Activated B cell treated with CpG ODN at 0.5 μM for 24 hours (primary cell): ENCODE measurements at regions not wholly inside any gene's neighbourhood (a gene's known extent, or its start where the extent isn't known, plus 50 kb on each side); places are given as distances from the start of the nearest gene placed in this dataset.

Experiments
- ATAC-seq: fragments of 200-7000 bp; cut with Tn5 transposase; one replicate; pipeline ENCODE4 v1.10.0; 2021; ENCODE audit warnings: low read depth, mild to moderate bottlenecking, moderate library complexity
- CTCF ChIA-PET: fragments of 350-600 bp; sonication (Branson Sonifier 250); formaldehyde crosslinking; loops from one replicate; lab custom pipeline; 2021; ENCODE audit warnings: antibody characterized with exemption; lab: Charles Lee
- POLR2A ChIA-PET: fragments of 350-600 bp; sonication (Branson Sonifier 250); formaldehyde crosslinking; loops from one replicate; lab custom pipeline; 2021; ENCODE audit warnings: antibody characterized with exemption; lab: Charles Lee
- DNase-seq: peaks from one replicate; pipeline ENCODE4 v3.0.0; 2022
- H3K27ac Mint-ChIP-seq: one replicate; pipeline ENCODE4 v1.8.0; 2020; ENCODE audit warnings: mixed read lengths
- H3K27me3 Mint-ChIP-seq: one replicate; pipeline ENCODE4 v1.8.0; 2021; ENCODE audit warnings: mixed read lengths
- H3K36me3 Mint-ChIP-seq: one replicate; pipeline ENCODE4 v1.8.0; 2021; ENCODE audit warnings: low read depth, mixed read lengths
- H3K4me1 Mint-ChIP-seq: one replicate; pipeline ENCODE4 v1.8.0; 2021; ENCODE audit warnings: mixed read lengths
- H3K4me3 Mint-ChIP-seq: one replicate; pipeline ENCODE4 v1.8.0; 2020; ENCODE audit warnings: mild to moderate bottlenecking, mixed read lengths
- H3K9me3 Mint-ChIP-seq: one replicate; pipeline ENCODE4 v1.8.0; 2020; ENCODE audit warnings: mixed read lengths
- intact Hi-C: fragments of 100-400 bp; cut with micrococcal nuclease; formaldehyde crosslinking; loops from one replicate; pipeline ENCODE4 v1.15.1; 2024
- TF ChIP-seq, protein P1 (sequence below): fragments of 200-600 bp; IDR thresholded peaks from one replicate; pipeline ENCODE4 v1.8.0; 2022; ENCODE audit warnings: antibody characterized with exemption, mild to moderate bottlenecking

DNA sequence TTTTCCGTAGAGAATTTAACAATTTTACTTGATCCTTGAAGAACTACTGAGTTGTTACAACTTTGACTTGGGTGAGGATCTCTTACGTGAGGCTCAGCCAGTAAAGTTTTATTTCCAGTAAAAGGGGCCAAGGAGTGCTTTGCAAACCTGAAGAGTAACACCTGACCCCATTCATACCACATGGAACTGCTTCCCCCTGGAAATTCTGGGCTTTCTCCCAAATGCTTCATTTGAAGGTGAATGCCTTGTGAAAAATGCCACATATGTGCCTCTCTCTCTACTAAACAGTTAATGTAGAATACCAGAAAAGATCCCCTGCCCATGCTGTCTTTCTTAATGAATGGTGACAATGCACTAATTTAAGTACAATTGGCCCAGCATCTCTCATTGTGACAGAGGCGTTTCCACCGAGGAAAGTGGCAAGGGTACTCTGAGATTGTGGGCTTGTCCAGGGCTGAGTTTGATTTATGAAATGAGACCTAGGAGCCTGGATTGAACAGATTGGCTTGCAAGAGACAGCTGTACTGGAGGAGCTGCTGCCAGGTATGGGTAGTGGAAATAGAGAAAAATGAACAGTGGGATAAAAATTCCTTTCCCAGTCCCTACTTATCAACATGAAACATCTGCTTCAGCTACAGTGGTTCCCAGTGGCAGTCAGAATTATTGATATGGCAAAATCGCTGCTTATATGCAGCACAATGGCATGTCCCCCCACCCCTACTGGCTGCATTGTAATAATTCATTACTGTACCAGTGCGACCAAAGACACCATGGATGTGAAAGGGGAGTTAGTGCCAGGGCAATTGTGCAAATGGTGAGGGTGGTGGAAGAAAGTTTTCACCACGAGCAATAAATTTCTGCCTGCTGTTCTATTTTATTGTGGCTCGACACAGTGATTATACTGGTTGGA lies 843.7 kb upstream of the WWC1 start:
- H3K4me3 Mint-ChIP-seq, result no peak overlapping the region
- ChIA-PET POLR2A (no interaction called here), CTCF (no interaction called here)
- H3K4me1 Mint-ChIP-seq, result no peaks in the 10 kb centered on the region
- H3K9me3 Mint-ChIP-seq, result peaks cover 6% of the 10 kb centered on the region
- TF ChIP-seq, protein P1, sequence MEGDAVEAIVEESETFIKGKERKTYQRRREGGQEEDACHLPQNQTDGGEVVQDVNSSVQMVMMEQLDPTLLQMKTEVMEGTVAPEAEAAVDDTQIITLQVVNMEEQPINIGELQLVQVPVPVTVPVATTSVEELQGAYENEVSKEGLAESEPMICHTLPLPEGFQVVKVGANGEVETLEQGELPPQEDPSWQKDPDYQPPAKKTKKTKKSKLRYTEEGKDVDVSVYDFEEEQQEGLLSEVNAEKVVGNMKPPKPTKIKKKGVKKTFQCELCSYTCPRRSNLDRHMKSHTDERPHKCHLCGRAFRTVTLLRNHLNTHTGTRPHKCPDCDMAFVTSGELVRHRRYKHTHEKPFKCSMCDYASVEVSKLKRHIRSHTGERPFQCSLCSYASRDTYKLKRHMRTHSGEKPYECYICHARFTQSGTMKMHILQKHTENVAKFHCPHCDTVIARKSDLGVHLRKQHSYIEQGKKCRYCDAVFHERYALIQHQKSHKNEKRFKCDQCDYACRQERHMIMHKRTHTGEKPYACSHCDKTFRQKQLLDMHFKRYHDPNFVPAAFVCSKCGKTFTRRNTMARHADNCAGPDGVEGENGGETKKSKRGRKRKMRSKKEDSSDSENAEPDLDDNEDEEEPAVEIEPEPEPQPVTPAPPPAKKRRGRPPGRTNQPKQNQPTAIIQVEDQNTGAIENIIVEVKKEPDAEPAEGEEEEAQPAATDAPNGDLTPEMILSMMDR, result no peak
- DNase-seq (no peak), ATAC-seq (no peak)
- no peaks in the 10 kb centered on the region for H3K27me3 Mint-ChIP-seq
- H3K27ac Mint-ChIP-seq, result no peak overlapping the region
- H3K36me3 Mint-ChIP-seq, result no peaks in the 10 kb centered on the region
- intact Hi-C loops, result no loop called here

DNA sequence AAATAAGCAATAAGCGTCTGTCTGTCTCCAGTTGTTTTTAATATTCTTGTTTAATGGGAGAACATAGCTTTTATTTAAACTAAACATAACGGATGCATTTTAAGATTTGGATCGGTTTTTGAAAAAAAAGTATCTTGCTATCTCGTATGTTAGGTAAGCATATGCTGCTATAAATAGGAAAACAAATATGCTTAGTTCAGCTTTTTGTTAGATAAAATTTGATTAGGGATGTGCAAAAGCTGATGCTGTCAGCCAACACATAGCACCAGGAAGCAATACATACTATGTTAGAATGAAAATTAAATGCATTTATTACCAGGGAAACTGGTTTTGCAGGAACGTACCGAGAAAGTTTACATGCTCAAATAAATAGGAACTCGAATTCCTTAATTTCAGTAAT lies 843.1 kb upstream of the WWC1 start:
- POLR2A ChIA-PET, result no interaction called here
- no peak overlapping the region for H3K27ac Mint-ChIP-seq
- H3K36me3 Mint-ChIP-seq, result no peaks in the 10 kb centered on the region
- TF ChIP-seq, protein P1, result no peak
- ATAC-seq, result no peak
- H3K27me3 Mint-ChIP-seq, result no peaks in the 10 kb centered on the region
- intact Hi-C loops, result no loop called here
- DNase-seq, result no peak
- H3K4me1 Mint-ChIP-seq, result no peaks in the 10 kb centered on the region
- H3K9me3 Mint-ChIP-seq, result peaks cover 6% of the 10 kb centered on the region
- H3K4me3 Mint-ChIP-seq, result no peak overlapping the region
- CTCF ChIA-PET, result no interaction called here

DNA sequence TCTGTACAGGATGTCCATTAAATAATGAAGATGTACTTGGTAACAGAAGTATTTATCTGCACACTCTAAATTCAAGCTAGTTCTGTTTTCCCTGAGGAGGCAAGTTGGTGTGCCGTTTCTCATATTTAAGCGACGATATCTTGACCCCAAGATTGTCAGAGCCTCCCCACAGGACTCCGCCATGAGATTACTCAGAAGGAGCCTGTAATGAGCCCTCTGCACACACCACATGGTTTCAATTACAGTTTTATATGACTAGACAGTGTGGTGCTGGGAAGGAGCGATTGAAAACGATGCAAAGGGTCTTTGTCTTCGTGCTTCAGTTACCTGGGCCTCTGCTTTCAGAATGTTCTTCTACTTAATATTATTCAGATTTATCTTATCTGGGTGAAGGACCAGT lies 840.4 kb upstream of the WWC1 start:
- TF ChIP-seq, protein P1, result no peak
- H3K27ac Mint-ChIP-seq, result no peak overlapping the region
- peaks cover 6% of the 10 kb centered on the region for H3K9me3 Mint-ChIP-seq
- no peaks in the 10 kb centered on the region for H3K4me1 Mint-ChIP-seq
- no peak overlapping the region for H3K4me3 Mint-ChIP-seq
- intact Hi-C loops, result no loop called here
- H3K27me3 Mint-ChIP-seq, result no peaks in the 10 kb centered on the region
- ChIA-PET POLR2A (no interaction called here), CTCF (no interaction called here)
- no peaks in the 10 kb centered on the region for H3K36me3 Mint-ChIP-seq
- DNase-seq, result no peak
- no peak for ATAC-seq

DNA sequence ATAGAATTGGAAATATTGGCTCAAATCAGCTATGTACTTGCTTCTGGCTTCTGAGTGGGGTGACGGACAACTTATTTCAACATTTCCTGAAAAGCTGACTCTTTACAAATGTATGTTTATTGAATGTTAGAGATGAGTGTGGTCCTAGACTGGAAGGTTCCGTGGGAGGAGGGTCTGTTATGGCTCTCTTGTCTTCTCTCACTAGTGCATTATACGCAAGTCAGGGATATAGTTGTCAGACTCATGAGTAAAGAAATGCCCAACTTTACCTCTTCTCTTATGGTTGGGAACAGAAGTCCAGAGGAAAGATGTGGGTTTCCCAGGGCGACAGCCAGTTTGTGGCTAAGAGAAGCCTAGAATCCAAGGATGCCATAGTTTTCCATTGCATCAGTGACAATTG lies 839.3 kb upstream of the WWC1 start:
- Mint-ChIP-seq H3K9me3 (peaks cover 6% of the 10 kb centered on the region), H3K36me3 (no peaks in the 10 kb centered on the region), H3K4me3 (no peak overlapping the region), H3K27me3 (no peaks in the 10 kb centered on the region), H3K4me1 (no peaks in the 10 kb centered on the region), H3K27ac (no peak overlapping the region)
- ChIA-PET CTCF (no interaction called here), POLR2A (no interaction called here)
- no peak for ATAC-seq
- TF ChIP-seq, protein P1, result no peak
- no peak for DNase-seq
- intact Hi-C loops, result no loop called here

DNA sequence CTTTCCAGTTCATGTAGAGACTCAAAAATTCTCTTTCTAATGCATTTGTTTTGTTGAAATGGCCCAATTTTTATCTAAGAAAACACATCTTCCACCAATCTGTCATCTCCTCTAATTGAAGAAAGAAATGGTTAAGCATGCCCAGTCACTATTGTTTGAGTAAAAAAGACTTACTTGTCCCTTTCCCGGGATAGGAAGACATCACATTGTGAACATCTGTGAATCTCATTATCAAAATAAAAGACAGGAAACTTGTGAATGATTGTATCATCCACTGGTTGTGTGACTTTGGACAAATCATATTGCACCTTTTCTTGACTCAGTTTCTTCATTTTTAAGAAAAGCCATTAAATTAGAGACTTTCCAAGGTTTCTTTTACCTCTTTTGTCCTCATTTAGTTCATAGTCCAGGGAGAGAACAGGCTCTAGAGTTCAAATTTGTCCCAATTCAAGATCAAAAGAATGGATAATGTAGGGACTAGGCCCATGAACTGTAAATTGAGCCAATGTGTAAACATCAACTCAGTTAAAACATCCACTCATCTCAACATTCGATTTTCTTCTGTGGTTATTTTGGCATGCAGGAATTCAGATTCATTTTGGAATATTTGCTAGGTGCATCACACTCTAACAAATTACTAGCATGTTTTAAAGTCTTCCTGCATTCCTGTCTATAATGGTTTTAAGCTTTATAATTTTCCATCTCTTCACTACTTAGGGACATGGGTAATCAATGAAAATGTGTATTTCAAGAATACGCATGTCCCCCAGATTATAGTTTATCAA lies 838.0 kb upstream of the WWC1 start:
- H3K4me3 Mint-ChIP-seq, result no peak overlapping the region
- H3K27me3 Mint-ChIP-seq, result no peaks in the 10 kb centered on the region
- intact Hi-C loops, result no loop called here
- peaks cover 6% of the 10 kb centered on the region for H3K9me3 Mint-ChIP-seq
- no peak overlapping the region for H3K27ac Mint-ChIP-seq
- CTCF ChIA-PET, result no interaction called here
- TF ChIP-seq, protein P1, result no peak
- ATAC-seq (no peak), DNase-seq (no peak)
- POLR2A ChIA-PET, result no interaction called here
- H3K4me1 Mint-ChIP-seq, result no peaks in the 10 kb centered on the region
- H3K36me3 Mint-ChIP-seq, result no peaks in the 10 kb centered on the region
